Left ventricle myocardium inferior (tissue), 1 donor: ENCODE measurements at regions not wholly inside any gene's neighbourhood (a gene's known extent, or its start where the extent isn't known, plus 50 kb on each side); places are given as distances from the start of the nearest gene placed in this dataset.
"Not testable (repeated sequence)": the region's sequence is repeated elsewhere in the genome, so short reads cannot be mapped to it uniquely, and the experiment has no call there.

Experiments
- DNase-seq: peaks from one replicate; pipeline ENCODE4 v3.0.0-alpha.2; 2020
- H3K27ac ChIP-seq: fragments of 200-600 bp; replicated peaks from 2 replicates; pipeline ENCODE4 v1.8.0; 2021
- H3K27me3 ChIP-seq: fragments of 200-600 bp; 2 replicates; pipeline ENCODE4 v1.8.0; 2021; ENCODE audit warnings: low read depth
- H3K36me3 ChIP-seq: fragments of 200-600 bp; 2 replicates; pipeline ENCODE4 v1.8.0; 2021
- H3K4me1 ChIP-seq: fragments of 200-600 bp; 2 replicates; pipeline ENCODE4 v1.8.0; 2021
- H3K4me3 ChIP-seq: fragments of 200-600 bp; 2 replicates; pipeline ENCODE4 v1.8.0; 2021; ENCODE audit warnings: mild to moderate bottlenecking, moderate library complexity
- H3K9me3 ChIP-seq: fragments of 200-600 bp; replicated peaks from 2 replicates; pipeline ENCODE4 v1.8.0; 2021
- CTCF ChIP-seq: fragments of 200-600 bp; IDR thresholded peaks from 2 replicates; pipeline ENCODE4 v1.8.0; 2021; ENCODE audit warnings: antibody characterized with exemption, mild to moderate bottlenecking, borderline replicate concordance
- intact Hi-C: fragments of 100-400 bp; cut with micrococcal nuclease; formaldehyde crosslinking; loops from one replicate; pipeline ENCODE4 v1.11.0; 2022
- donor health status: DM: no; HTN: yes; CAD: no; lungs with severe emphysema.

- DNase-seq = peak; percentile 69
- intact Hi-C loops = no loop called here
- Histone ChIP-seq H3K9me3 (no peaks in the 10 kb centered on the region), H3K36me3 (peaks cover 27% of the 10 kb centered on the region), H3K4me1 (peaks cover 60% of the 10 kb centered on the region), H3K27me3 (peaks cover 86% of the 10 kb centered on the region), H3K27ac (peak overlapping the region; percentile 87), H3K4me3 (peak overlapping the region; percentile 72)
- TF ChIP-seq CTCF = no peak
Measured at GRCh38 chr17:64781014-64781756, 119.1 kb upstream of the SMURF2 start.

GRCh38 chr17:64780096-64781013 is 118.2 kb upstream of the SMURF2 start:
- H3K4me1 ChIP-seq = peaks cover 65% of the 10 kb centered on the region
- intact Hi-C loops = no loop called here

GRCh38 chr17:64779376-64780095 is 117.4 kb upstream of the SMURF2 start:
- Histone ChIP-seq H3K27me3 (peaks cover 70% of the 10 kb centered on the region), H3K9me3 (no peaks in the 10 kb centered on the region), H3K36me3 (peaks cover 11% of the 10 kb centered on the region), H3K4me3 (peak overlapping the region; percentile 72), H3K27ac (peak overlapping the region; percentile 87), H3K4me1 (peaks cover 68% of the 10 kb centered on the region)
- no peak for TF ChIP-seq CTCF
- DNase-seq = no peak
- intact Hi-C loops = no loop called here

More at GRCh38 chr17:64780096-64781013, 118.2 kb upstream of the SMURF2 start:
- no peak for TF ChIP-seq CTCF
- Histone ChIP-seq H3K4me3 (peak overlapping the region; percentile 72), H3K27ac (peak overlapping the region; percentile 87), H3K36me3 (peaks cover 19% of the 10 kb centered on the region), H3K9me3 (no peaks in the 10 kb centered on the region), H3K27me3 (peaks cover 78% of the 10 kb centered on the region)
- peak; percentile 43 for DNase-seq

- Histone ChIP-seq H3K27me3 (peaks cover 65% of the 10 kb centered on the region), H3K4me3 (peak overlapping the region; percentile 72), H3K4me1 (peaks cover 71% of the 10 kb centered on the region)
- DNase-seq, H3K36me3 ChIP-seq, H3K27ac ChIP-seq, H3K9me3 ChIP-seq, intact Hi-C loops: not testable (repeated sequence)
Measured at GRCh38 chr17:64779098-64779375, 116.9 kb upstream of the SMURF2 start.

GRCh38 chr17:64778240-64779097 is 116.4 kb upstream of the SMURF2 start:
- no peak for TF ChIP-seq CTCF
- Histone ChIP-seq H3K9me3 (no peaks in the 10 kb centered on the region), H3K4me1 (peaks cover 71% of the 10 kb centered on the region), H3K36me3 (no peaks in the 10 kb centered on the region), H3K4me3 (peak overlapping the region; percentile 72), H3K27ac (peak overlapping the region; percentile 44), H3K27me3 (peaks cover 59% of the 10 kb centered on the region)
- peak; percentile 24 for DNase-seq
- intact Hi-C loops = no loop called here
